Ovary (tissue), 7 donors: ENCODE measurements at regions not wholly inside any gene's neighbourhood (a gene's known extent, or its start where the extent isn't known, plus 50 kb on each side); places are given as distances from the start of the nearest gene placed in this dataset.

Experiments
- DNase-seq, 5 donors: peaks; one replicate each; pipeline ENCODE4 v3.0.0-alpha.2; 2019 to 2020
- H3K27ac ChIP-seq, 2 donors: fragments of 200-600 bp; one replicate each; pipeline versions ENCODE4 v1.5.1 to v1.8.0; 2019 to 2022
- H3K27me3 ChIP-seq: fragments of 200-600 bp; one replicate; pipeline ENCODE4 v1.8.0; 2022
- H3K36me3 ChIP-seq: fragments of 200-600 bp; sonication (generic); one replicate; pipeline ENCODE4 v1.5.1; 2019
- H3K4me1 ChIP-seq: one replicate; pipeline ENCODE4 v1.8.1; 2013; ENCODE audit warnings: mild to moderate bottlenecking, moderate library complexity; ENCODE audit not compliant: insufficient read depth
- H3K4me3 ChIP-seq: fragments of 200-600 bp; sonication (generic); one replicate; pipeline ENCODE4 v1.5.1; 2017
- H3K9me3 ChIP-seq, 2 donors: fragments of 200-600 bp in 1 of 2; sonication (generic) in 1 of 2; one replicate each; pipeline versions ENCODE4 v1.5.1 to v1.8.1; 2013 to 2019; ENCODE audit warnings: mild to moderate bottlenecking in 1 of 2, moderate library complexity in 1 of 2
- EP300 ChIP-seq: sonication (generic); formaldehyde crosslinking; IDR thresholded peaks from one replicate; pipeline ENCODE4 v1.6.1; 2017; ENCODE audit warnings: antibody characterized with exemption
- POLR2A ChIP-seq: fragments of 450-650 bp; IDR thresholded peaks from one replicate; pipeline ENCODE4 v1.6.1; 2017; ENCODE audit warnings: antibody characterized with exemption, mild to moderate bottlenecking, moderate library complexity
- WGBS, 3 donors: extraction: QIAGEN DNeasy Blood & Tissue Kit in 1 of 3; methylation state at CpG; one replicate each; pipeline versions ENCODE4 v1.1.5 to v1.1.7; 2013 to 2017; 5-methylcytosine and 5-hydroxymethylcytosine counted together
- intact Hi-C, 4 donors: fragments of 100-400 bp; cut with DNase I; formaldehyde crosslinking; loops; one replicate each; pipeline versions ENCODE4 v1.11.0 to v1.15.1; 2022 to 2023
- TF ChIP-seq, protein P1 (sequence below), 3 donors: fragments of 450-650 bp in 2 of 3; fragments of 200-600 bp in 1 of 3; IDR thresholded peaks; one replicate each; pipeline versions ENCODE4 v1.5.1 to v1.8.0; 2016 to 2022; ENCODE audit warnings: antibody characterized with exemption in 3 of 3, mild to moderate bottlenecking in 1 of 3
- donor health status: DM: no; HTN: no; CAD: no; lungs with moderate emphysema.
- donor health status: DM: no; HTN: no; CAD: no.
- donor health status: Bipolar disorder and iron deficiency.
- donor health status: DM: no; HTN: no; CAD: no.
- donor health status: DM: yes; HTN: yes; CAD: no.

- DNase-seq = no peak
- no peaks in the 10 kb centered on the region for H3K9me3 ChIP-seq
- TF ChIP-seq, protein P1, sequence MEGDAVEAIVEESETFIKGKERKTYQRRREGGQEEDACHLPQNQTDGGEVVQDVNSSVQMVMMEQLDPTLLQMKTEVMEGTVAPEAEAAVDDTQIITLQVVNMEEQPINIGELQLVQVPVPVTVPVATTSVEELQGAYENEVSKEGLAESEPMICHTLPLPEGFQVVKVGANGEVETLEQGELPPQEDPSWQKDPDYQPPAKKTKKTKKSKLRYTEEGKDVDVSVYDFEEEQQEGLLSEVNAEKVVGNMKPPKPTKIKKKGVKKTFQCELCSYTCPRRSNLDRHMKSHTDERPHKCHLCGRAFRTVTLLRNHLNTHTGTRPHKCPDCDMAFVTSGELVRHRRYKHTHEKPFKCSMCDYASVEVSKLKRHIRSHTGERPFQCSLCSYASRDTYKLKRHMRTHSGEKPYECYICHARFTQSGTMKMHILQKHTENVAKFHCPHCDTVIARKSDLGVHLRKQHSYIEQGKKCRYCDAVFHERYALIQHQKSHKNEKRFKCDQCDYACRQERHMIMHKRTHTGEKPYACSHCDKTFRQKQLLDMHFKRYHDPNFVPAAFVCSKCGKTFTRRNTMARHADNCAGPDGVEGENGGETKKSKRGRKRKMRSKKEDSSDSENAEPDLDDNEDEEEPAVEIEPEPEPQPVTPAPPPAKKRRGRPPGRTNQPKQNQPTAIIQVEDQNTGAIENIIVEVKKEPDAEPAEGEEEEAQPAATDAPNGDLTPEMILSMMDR (IDR thresholded peaks at IDR 0.05) = no peak
- TF ChIP-seq POLR2A = no peak
- TF ChIP-seq EP300 = no peak
- H3K4me1 ChIP-seq = no peaks in the 10 kb centered on the region
- H3K27me3 ChIP-seq = no peaks in the 10 kb centered on the region
- H3K36me3 ChIP-seq = no peaks in the 10 kb centered on the region
- no peak overlapping the region for H3K27ac ChIP-seq
- 61 to 91% (median 70%) methylated on average over 1 of the region's 1 CpG for WGBS, 3 donors
- no peak overlapping the region for H3K4me3 ChIP-seq
- intact Hi-C loops = no loop called here
Observed at GRCh38 chr3:24730173-24730572, 235.5 kb upstream of the THRB start.

GRCh38 chr3:24734019-24734418, 239.4 kb upstream of the THRB start:
- no peaks in the 10 kb centered on the region for H3K36me3 ChIP-seq
- TF ChIP-seq EP300 (no peak), POLR2A (no peak)
- TF ChIP-seq, protein P1 (IDR thresholded peaks at IDR 0.05) = no peak
- no peaks in the 10 kb centered on the region for H3K9me3 ChIP-seq
- H3K27ac ChIP-seq = no peak overlapping the region
- H3K27me3 ChIP-seq = no peaks in the 10 kb centered on the region
- H3K4me1 ChIP-seq = no peaks in the 10 kb centered on the region
- DNase-seq = no peak
- intact Hi-C loops = no loop called here
- H3K4me3 ChIP-seq = no peak overlapping the region

- no peaks in the 10 kb centered on the region for H3K4me1 ChIP-seq
- intact Hi-C loops = no loop called here
- H3K9me3 ChIP-seq = no peaks in the 10 kb centered on the region
- TF ChIP-seq POLR2A = no peak
- TF ChIP-seq EP300 = no peak
- TF ChIP-seq, protein P1 (IDR thresholded peaks at IDR 0.05) = no peak
- DNase-seq = no peak
- 34 to 40% (median 35%) methylated on average over 3 of the region's 3 CpGs for WGBS, 3 donors
- H3K27me3 ChIP-seq = no peaks in the 10 kb centered on the region
- no peak overlapping the region for H3K4me3 ChIP-seq
- H3K27ac ChIP-seq = no peak overlapping the region
- H3K36me3 ChIP-seq = no peaks in the 10 kb centered on the region
Observed at GRCh38 chr3:24736701-24737100, 242.1 kb upstream of the THRB start.

DNA sequence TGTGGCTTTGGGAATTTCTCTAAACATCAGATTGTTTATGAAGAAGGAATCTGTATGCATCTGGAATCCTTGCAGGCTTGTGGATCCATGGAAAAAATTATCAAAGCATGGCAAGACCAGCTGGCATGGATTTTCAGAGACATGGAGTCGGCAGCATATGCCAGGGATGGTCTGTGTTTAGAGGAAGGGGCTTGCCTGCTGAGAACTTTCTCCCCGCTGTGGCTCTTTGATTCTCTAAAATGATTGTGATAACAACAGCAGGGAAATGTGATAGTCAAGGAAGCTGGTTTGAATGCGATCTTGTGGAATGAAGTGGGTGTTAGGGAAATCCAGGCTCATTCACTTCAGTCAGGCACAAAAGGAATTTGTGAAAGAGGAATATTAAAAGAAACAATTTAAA, 245.7 kb upstream of the THRB start:
- TF ChIP-seq EP300 = no peak
- TF ChIP-seq, protein P1 (IDR thresholded peaks at IDR 0.05) = no peak
- no peak for TF ChIP-seq POLR2A
- Histone ChIP-seq H3K36me3 (no peaks in the 10 kb centered on the region), H3K27ac (no peak overlapping the region), H3K4me3 (no peak overlapping the region), H3K4me1 (no peaks in the 10 kb centered on the region), H3K27me3 (no peaks in the 10 kb centered on the region), H3K9me3 (no peaks in the 10 kb centered on the region)
- 20 to 28% (median 28%) methylated on average over 3 of the region's 3 CpGs for WGBS, 3 donors
- no peak for DNase-seq
- intact Hi-C loops = no loop called here

DNA sequence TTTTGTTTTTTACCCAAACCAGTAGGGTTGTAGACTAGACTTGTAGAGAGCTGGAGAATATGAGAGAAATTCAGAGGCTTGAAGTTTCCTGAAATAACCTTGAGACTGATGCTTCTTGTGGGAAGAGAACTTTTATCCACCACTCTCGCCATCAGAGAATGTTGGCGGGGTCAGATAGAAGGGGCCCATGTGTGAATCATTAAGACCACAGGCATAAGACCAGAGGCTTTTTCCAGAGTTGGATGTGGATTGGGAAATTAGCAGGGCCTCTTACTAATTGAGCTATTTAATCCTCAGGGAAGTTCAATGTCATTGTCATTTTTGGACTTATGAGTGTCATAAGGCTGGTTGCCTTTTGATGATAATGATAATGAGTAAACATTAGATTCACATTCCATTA, 246.9 kb upstream of the THRB start:
- TF ChIP-seq, protein P1 (IDR thresholded peaks at IDR 0.05) = no peak
- TF ChIP-seq EP300 = no peak
- no peak for TF ChIP-seq POLR2A
- Histone ChIP-seq H3K9me3 (no peaks in the 10 kb centered on the region), H3K27me3 (no peaks in the 10 kb centered on the region), H3K27ac (no peak overlapping the region), H3K4me1 (no peaks in the 10 kb centered on the region), H3K4me3 (no peak overlapping the region), H3K36me3 (no peaks in the 10 kb centered on the region)
- DNase-seq = no peak
- WGBS, 3 donors = 81 to 94% (median 89%) methylated on average over 2 of the region's 2 CpGs
- intact Hi-C loops = no loop called here
